SK-N-SH treated with all-trans-retinoic acid at 6 μM for 48 hours (cell line): ENCODE measurements at regions not wholly inside any gene's neighbourhood (a gene's known extent, or its start where the extent isn't known, plus 50 kb on each side); places are given as distances from the start of the nearest gene placed in this dataset.

Source experiments
- ATAC-seq: fragments of 200-7000 bp; cut with Tn5 transposase; 3 replicates; pipeline ENCODE4 v1.9.1; 2020; ENCODE audit warnings: mild to moderate bottlenecking, moderate library complexity
- ARNTL ChIP-seq: fragments of 450-650 bp; formaldehyde crosslinking; IDR thresholded peaks from 2 replicates; pipeline ENCODE4 v1.5.0; 2020; ENCODE audit warnings: low read depth, mild to moderate bottlenecking, moderate library complexity, borderline replicate concordance
- CSDC2 ChIP-seq: fragments of 250-450 bp; sonication (Bioruptor Pico); IDR thresholded peaks from 2 replicates; pipeline ENCODE4 v1.5.0; 2020; ENCODE audit warnings: mild to moderate bottlenecking, moderate library complexity
- GLIS3 ChIP-seq: fragments of 250-450 bp; sonication (Bioruptor Pico); IDR thresholded peaks from 2 replicates; pipeline ENCODE4 v1.5.0; 2020; ENCODE audit warnings: mild to moderate bottlenecking, moderate library complexity
- ISL1 ChIP-seq: fragments of 250-450 bp; sonication (Bioruptor Pico); IDR thresholded peaks from 2 replicates; pipeline ENCODE4 v2.1.2; 2022; ENCODE audit warnings: mild to moderate bottlenecking, moderate library complexity
- OSR1 ChIP-seq: fragments of 250-450 bp; sonication (Bioruptor Pico); IDR thresholded peaks from 2 replicates; pipeline ENCODE4 v1.8.0; 2022; ENCODE audit warnings: moderate library complexity, mild to moderate bottlenecking, inconsistent platforms
- PPARA ChIP-seq: fragments of 250-450 bp; sonication (Bioruptor Pico); IDR thresholded peaks from 2 replicates; pipeline ENCODE4 v1.5.0; 2020; ENCODE audit warnings: mild to moderate bottlenecking, borderline replicate concordance
- SNAI2 ChIP-seq: fragments of 250-450 bp; sonication (Bioruptor Pico); IDR thresholded peaks from 2 replicates; pipeline ENCODE4 v1.5.0; 2020; ENCODE audit warnings: mild to moderate bottlenecking, moderate library complexity
- TCF4 ChIP-seq: fragments of 250-450 bp; sonication (Bioruptor Pico); IDR thresholded peaks from 2 replicates; pipeline ENCODE4 v1.8.0; 2021; ENCODE audit warnings: mild to moderate bottlenecking, moderate library complexity, borderline replicate concordance
- TOX ChIP-seq: fragments of 250-450 bp; sonication (Bioruptor Pico); IDR thresholded peaks from 2 replicates; pipeline ENCODE4 v1.8.0; 2021; ENCODE audit warnings: mild to moderate bottlenecking, moderate library complexity, borderline replicate concordance
- ZC3H10 ChIP-seq: fragments of 250-450 bp; sonication (Bioruptor Pico); IDR thresholded peaks from 2 replicates; pipeline ENCODE4 v1.5.1; 2021; ENCODE audit warnings: mild to moderate bottlenecking, moderate library complexity
- ZFP3 ChIP-seq: fragments of 250-450 bp; sonication (Bioruptor Pico); IDR thresholded peaks from 2 replicates; pipeline ENCODE4 v1.5.0; 2020; ENCODE audit warnings: mild to moderate bottlenecking, moderate library complexity
- ZFP30 ChIP-seq: fragments of 450-650 bp; formaldehyde crosslinking; IDR thresholded peaks from 2 replicates; pipeline ENCODE4 v1.5.0; 2022; ENCODE audit warnings: mild to moderate bottlenecking, moderate library complexity
- ZNF565 ChIP-seq: fragments of 450-650 bp; formaldehyde crosslinking; conservative IDR thresholded peaks from 2 replicates; pipeline ENCODE4 v1.5.0; 2020; ENCODE audit warnings: low read depth, mild to moderate bottlenecking, moderate library complexity
- ZNF8 ChIP-seq: fragments of 450-650 bp; formaldehyde crosslinking; IDR thresholded peaks from 2 replicates; pipeline ENCODE4 v1.5.0; 2020; ENCODE audit warnings: mild to moderate bottlenecking, moderate library complexity
- TF ChIP-seq, protein P1 (sequence below): fragments of 250-450 bp; sonication (Bioruptor Pico); IDR thresholded peaks from 2 replicates; pipeline ENCODE4 v1.5.1; 2021; ENCODE audit warnings: mild to moderate bottlenecking, moderate library complexity
- TF ChIP-seq, protein P2 (sequence below): fragments of 250-450 bp; sonication (Bioruptor Pico); IDR thresholded peaks from 2 replicates; pipeline ENCODE4 v1.5.1; 2020; ENCODE audit warnings: low read depth, mild to moderate bottlenecking, moderate library complexity
- TF ChIP-seq, protein P3 (sequence below): fragments of 250-450 bp; sonication (Bioruptor Pico); IDR thresholded peaks from 2 replicates; pipeline ENCODE4 v1.5.0; 2020; ENCODE audit warnings: mild to moderate bottlenecking, moderate library complexity
- TF ChIP-seq, protein P4 (sequence below): fragments of 250-450 bp; sonication (Bioruptor Pico); IDR thresholded peaks from 2 replicates; pipeline ENCODE4 v1.8.0; 2021; ENCODE audit warnings: low read depth, mild to moderate bottlenecking, moderate library complexity, borderline replicate concordance

DNA sequence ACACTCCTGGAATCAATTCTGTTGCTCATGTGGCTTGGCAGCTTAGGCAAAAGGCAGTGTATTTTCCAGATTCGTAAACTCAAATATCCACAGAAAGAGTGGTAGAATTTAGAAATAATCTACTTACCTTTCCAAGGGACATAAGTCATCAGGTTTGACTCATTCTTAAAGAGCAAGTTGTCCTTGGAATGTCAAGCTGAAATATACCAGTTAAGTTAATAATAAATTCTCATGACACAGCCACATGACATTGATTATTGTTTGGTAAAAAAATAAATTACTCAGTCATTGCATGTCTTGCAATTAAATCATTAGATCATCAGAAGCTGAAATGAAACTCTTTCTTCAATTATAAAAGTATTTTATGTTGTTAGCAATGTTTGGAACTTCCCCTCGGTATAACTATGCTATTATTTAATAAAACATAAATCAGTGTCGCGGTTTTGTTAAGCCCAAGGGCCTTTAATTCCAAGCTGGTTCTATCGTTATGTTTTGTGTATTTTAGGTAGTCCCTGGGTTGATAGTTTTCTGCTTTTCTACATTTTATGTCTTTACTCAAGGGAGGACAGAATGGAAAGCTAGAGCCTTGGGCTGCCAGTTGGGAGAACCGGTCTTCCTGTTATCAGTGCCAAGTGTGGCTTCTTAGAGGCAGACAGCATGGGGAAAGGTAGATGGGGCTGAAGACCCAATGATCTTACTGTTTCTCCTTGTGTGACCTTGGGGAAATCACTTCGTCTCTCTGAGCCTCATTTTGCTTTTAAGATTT, 79.3 kb upstream of the PRLR start:
- ATAC-seq = peak; percentile 18; the same call in 2 of the 3 replicates
- TF ChIP-seq CSDC2 (CRISPR knock-in tag) (no peak), TOX (CRISPR knock-in tag) (peak; percentile 34; the same call in 1 of the 2 replicates), ISL1 (CRISPR knock-in tag) (peak; percentile 54; the same call in 1 of the 2 replicates), ZNF565 (no peak)

DNA sequence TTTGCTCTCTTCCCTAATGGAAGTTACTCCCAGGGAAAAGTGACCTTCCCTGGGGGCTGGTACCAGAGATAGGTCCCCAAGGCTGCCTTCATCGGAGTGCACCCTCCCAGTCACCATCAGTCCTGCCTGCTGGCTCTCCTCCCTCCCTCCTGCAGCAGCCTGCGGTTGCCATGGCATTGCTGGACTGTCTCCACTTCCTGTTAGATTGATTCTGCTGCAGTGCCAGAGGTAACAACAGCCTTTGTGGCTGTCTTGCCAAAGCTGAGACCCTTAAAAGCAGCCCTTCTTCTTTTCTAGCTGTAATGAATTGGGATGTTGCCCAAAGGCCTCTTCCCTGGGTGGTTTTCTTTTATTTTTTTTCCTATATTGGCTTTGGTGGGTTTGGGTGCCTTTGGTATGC, 78.1 kb upstream of the PRLR start:
- no peak for ATAC-seq
- TF ChIP-seq TCF4 (no peak), ISL1 (CRISPR knock-in tag) (no peak), ZC3H10 (no peak), GLIS3 (CRISPR knock-in tag) (no peak), OSR1 (CRISPR knock-in tag) (no peak), ARNTL (CRISPR knock-in tag) (no peak), ZFP30 (CRISPR knock-in tag) (no peak)
- TF ChIP-seq, protein P1, sequence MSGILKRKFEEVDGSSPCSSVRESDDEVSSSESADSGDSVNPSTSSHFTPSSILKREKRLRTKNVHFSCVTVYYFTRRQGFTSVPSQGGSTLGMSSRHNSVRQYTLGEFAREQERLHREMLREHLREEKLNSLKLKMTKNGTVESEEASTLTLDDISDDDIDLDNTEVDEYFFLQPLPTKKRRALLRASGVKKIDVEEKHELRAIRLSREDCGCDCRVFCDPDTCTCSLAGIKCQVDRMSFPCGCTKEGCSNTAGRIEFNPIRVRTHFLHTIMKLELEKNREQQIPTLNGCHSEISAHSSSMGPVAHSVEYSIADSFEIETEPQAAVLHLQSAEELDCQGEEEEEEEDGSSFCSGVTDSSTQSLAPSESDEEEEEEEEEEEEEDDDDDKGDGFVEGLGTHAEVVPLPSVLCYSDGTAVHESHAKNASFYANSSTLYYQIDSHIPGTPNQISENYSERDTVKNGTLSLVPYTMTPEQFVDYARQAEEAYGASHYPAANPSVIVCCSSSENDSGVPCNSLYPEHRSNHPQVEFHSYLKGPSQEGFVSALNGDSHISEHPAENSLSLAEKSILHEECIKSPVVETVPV (CRISPR knock-in tag) = no peak
- TF ChIP-seq, protein P2, sequence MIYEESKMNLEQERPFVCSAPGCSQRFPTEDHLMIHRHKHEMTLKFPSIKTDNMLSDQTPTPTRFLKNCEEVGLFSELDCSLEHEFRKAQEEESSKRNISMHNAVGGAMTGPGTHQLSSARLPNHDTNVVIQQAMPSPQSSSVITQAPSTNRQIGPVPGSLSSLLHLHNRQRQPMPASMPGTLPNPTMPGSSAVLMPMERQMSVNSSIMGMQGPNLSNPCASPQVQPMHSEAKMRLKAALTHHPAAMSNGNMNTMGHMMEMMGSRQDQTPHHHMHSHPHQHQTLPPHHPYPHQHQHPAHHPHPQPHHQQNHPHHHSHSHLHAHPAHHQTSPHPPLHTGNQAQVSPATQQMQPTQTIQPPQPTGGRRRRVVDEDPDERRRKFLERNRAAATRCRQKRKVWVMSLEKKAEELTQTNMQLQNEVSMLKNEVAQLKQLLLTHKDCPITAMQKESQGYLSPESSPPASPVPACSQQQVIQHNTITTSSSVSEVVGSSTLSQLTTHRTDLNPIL = no peak
- TF ChIP-seq, protein P3, sequence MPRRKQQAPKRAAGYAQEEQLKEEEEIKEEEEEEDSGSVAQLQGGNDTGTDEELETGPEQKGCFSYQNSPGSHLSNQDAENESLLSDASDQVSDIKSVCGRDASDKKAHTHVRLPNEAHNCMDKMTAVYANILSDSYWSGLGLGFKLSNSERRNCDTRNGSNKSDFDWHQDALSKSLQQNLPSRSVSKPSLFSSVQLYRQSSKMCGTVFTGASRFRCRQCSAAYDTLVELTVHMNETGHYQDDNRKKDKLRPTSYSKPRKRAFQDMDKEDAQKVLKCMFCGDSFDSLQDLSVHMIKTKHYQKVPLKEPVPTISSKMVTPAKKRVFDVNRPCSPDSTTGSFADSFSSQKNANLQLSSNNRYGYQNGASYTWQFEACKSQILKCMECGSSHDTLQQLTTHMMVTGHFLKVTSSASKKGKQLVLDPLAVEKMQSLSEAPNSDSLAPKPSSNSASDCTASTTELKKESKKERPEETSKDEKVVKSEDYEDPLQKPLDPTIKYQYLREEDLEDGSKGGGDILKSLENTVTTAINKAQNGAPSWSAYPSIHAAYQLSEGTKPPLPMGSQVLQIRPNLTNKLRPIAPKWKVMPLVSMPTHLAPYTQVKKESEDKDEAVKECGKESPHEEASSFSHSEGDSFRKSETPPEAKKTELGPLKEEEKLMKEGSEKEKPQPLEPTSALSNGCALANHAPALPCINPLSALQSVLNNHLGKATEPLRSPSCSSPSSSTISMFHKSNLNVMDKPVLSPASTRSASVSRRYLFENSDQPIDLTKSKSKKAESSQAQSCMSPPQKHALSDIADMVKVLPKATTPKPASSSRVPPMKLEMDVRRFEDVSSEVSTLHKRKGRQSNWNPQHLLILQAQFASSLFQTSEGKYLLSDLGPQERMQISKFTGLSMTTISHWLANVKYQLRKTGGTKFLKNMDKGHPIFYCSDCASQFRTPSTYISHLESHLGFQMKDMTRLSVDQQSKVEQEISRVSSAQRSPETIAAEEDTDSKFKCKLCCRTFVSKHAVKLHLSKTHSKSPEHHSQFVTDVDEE (CRISPR knock-in tag) = no peak

DNA sequence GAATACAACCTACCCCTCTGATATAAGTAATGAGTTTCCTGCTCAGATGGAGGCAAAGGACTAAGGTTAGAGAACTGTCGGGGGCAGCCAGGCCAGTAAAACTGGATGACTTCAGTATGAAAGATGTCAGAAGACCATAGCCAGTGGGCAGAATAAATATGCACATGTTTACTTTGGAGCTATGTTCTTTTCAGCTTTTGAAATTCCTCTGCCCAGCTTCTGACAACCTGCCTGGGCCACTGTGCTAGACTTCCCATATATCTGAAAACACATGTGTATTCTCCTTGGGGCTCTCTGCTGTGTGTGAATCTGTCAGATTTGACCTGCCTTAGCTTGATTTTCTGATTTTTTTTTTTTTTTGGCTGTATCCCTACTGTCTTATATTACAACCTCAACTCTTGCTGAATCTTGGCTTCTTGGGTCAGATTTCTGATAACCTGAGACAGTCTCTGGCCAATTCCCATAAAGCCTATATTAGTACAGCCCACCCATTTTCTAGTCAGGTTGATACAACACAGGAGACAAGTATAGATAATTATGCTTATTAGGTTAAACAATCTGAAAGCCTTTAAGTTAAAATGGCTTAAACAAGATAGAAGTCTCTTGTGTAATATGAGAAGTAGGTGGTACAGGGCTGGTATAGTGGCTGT, 76.6 kb upstream of the PRLR start:
- TF ChIP-seq SNAI2 (no peak), ZFP30 (CRISPR knock-in tag) (no peak), ZFP3 (CRISPR knock-in tag) (no peak), ARNTL (CRISPR knock-in tag) (no peak), ISL1 (CRISPR knock-in tag) (peak; percentile 35; the same call in 1 of the 2 replicates), ZNF8 (CRISPR knock-in tag) (no peak), PPARA (no peak)
- TF ChIP-seq, protein P1 (CRISPR knock-in tag) = no peak
- TF ChIP-seq, all 23 proteins: peak for 1
- peak; percentile 71 for ATAC-seq

DNA sequence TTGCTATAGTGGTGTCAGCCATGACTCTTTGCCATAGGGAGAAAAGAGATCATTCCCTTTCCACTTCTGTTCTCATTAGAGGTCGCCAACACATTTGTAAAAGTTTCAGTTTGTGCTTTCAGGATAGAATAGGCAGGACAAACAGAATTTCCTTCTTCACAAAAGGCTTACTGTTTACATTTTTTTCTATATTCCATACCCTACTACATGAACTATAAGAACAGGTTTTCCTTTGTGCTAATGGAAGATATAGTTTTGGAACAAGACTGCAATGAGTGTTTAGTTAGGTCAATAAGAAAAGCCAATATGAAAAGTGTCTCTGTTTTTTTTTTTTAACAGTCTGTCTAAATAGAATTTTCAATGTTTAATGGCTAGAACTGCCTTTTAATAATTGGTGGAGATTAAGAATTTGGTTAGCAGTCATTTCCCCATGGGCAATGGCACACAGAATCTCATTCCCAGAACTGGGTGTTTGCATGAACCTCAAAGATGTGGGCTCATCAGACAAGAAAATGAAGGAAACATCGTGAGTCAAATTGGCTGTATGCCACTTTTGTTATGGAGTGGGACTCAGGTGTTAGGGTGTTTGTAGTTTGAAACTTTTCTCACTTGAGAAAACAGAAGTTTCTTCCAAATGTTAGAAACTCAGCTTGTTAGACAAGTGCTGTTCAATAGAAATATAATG, 75.2 kb upstream of the PRLR start:
- TF ChIP-seq ZNF8 (CRISPR knock-in tag) = no peak
- no peak for TF ChIP-seq ZNF565
- TF ChIP-seq, protein P4, sequence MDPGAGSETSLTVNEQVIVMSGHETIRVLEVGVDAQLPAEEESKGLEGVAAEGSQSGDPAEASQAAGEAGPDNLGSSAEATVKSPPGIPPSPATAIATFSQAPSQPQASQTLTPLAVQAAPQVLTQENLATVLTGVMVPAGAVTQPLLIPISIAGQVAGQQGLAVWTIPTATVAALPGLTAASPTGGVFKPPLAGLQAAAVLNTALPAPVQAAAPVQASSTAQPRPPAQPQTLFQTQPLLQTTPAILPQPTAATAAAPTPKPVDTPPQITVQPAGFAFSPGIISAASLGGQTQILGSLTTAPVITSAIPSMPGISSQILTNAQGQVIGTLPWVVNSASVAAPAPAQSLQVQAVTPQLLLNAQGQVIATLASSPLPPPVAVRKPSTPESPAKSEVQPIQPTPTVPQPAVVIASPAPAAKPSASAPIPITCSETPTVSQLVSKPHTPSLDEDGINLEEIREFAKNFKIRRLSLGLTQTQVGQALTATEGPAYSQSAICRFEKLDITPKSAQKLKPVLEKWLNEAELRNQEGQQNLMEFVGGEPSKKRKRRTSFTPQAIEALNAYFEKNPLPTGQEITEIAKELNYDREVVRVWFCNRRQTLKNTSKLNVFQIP (CRISPR knock-in tag) = no peak
- no peak for TF ChIP-seq SNAI2
- TF ChIP-seq ISL1 (CRISPR knock-in tag) = no peak
- TF ChIP-seq, protein P3 (CRISPR knock-in tag) = no peak
- no peak for ATAC-seq
